H9 (cell line): ENCODE measurements at regions not wholly inside any gene's neighbourhood (a gene's known extent, or its start where the extent isn't known, plus 50 kb on each side); places are given as distances from the start of the nearest gene placed in this dataset.
"Not testable (repeated sequence)": the region's sequence is repeated elsewhere in the genome, so short reads cannot be mapped to it uniquely, and the experiment has no call there.

Experiments
- DNase-seq: peaks from one replicate; pipeline ENCODE4 v3.0.0-alpha.2; 2017
- H2AFZ ChIP-seq: one replicate; pipeline ENCODE4 v1.6.1; 2013; ENCODE audit warnings: mild to moderate bottlenecking, low read length, control low read depth, moderate library complexity
- H2AK5ac ChIP-seq: 2 replicates; pipeline ENCODE4 v1.6.1; 2013; ENCODE audit warnings: low read length, control low read depth, mixed read lengths; ENCODE audit not compliant: insufficient read length
- H2BK120ac ChIP-seq: one replicate; pipeline ENCODE4 v1.6.1; 2013; ENCODE audit warnings: low read depth, mild to moderate bottlenecking, low read length, control low read depth, inconsistent platforms; ENCODE audit not compliant: poor library complexity, severe bottlenecking
- H2BK12ac ChIP-seq: 2 replicates; pipeline ENCODE4 v1.6.1; 2013; ENCODE audit warnings: low read length, control low read depth, mixed read lengths, low read depth; ENCODE audit not compliant: insufficient read length
- H2BK15ac ChIP-seq: 2 replicates; pipeline ENCODE4 v1.6.1; 2013; ENCODE audit warnings: low read depth, low read length, control low read depth
- H2BK20ac ChIP-seq: one replicate; pipeline ENCODE4 v1.6.1; 2013; ENCODE audit warnings: low read depth, mild to moderate bottlenecking, low read length, control low read depth, inconsistent platforms; ENCODE audit not compliant: poor library complexity, severe bottlenecking
- H2BK5ac ChIP-seq: 2 replicates; pipeline ENCODE4 v1.6.1; 2013; ENCODE audit warnings: low read length, control low read depth, mixed read lengths; ENCODE audit not compliant: insufficient read length
- H3K14ac ChIP-seq: 2 replicates; pipeline ENCODE4 v1.6.1; 2013; ENCODE audit warnings: low read length, control low read depth; ENCODE audit not compliant: insufficient read depth
- H3K18ac ChIP-seq: 2 replicates; pipeline ENCODE4 v1.6.1; 2013; ENCODE audit warnings: low read depth, mild to moderate bottlenecking, mixed read lengths, low read length, control low read depth; ENCODE audit not compliant: insufficient read length
- H3K23ac ChIP-seq: 2 replicates; pipeline ENCODE4 v1.6.1; 2013; ENCODE audit warnings: low read length, control low read depth, mixed read lengths, low read depth; ENCODE audit not compliant: insufficient read length
- H3K23me2 ChIP-seq: 2 replicates; pipeline ENCODE4 v1.6.1; 2013; ENCODE audit warnings: low read depth, mild to moderate bottlenecking, mixed read lengths, low read length, control low read depth; ENCODE audit not compliant: insufficient read length, poor library complexity, severe bottlenecking
- H3K27ac ChIP-seq: 2 replicates; pipeline ENCODE4 v1.5.1; 2013; ENCODE audit warnings: low read length, control low read depth, mixed read lengths, low read depth; ENCODE audit not compliant: insufficient read length
- H3K27me3 ChIP-seq: 2 replicates; pipeline ENCODE4 v1.6.1; 2013; ENCODE audit warnings: low read length, control low read depth, inconsistent platforms; ENCODE audit not compliant: insufficient read depth
- H3K4ac ChIP-seq: 2 replicates; pipeline ENCODE4 v1.6.1; 2013; ENCODE audit warnings: low read depth, mild to moderate bottlenecking, control low read depth, inconsistent platforms, low read length, moderate library complexity
- H3K4me1 ChIP-seq: 2 replicates; pipeline ENCODE4 v1.6.1; 2013; ENCODE audit warnings: low read length, control low read depth, inconsistent platforms; ENCODE audit not compliant: insufficient read depth
- H3K4me2 ChIP-seq: 2 replicates; pipeline ENCODE4 v1.6.1; 2013; ENCODE audit warnings: low read length, control low read depth, mixed read lengths; ENCODE audit not compliant: insufficient read length, insufficient read depth
- H3K56ac ChIP-seq: 2 replicates; pipeline ENCODE4 v1.6.1; 2013; ENCODE audit warnings: low read depth, mild to moderate bottlenecking, mixed read lengths, low read length, control low read depth; ENCODE audit not compliant: insufficient read length
- H3K79me1 ChIP-seq: 2 replicates; pipeline ENCODE4 v1.6.1; 2013; ENCODE audit warnings: low read depth, mild to moderate bottlenecking, moderate library complexity, low read length, control low read depth, inconsistent platforms; ENCODE audit not compliant: insufficient read depth, poor library complexity, severe bottlenecking
- H3K79me2 ChIP-seq: 2 replicates; pipeline ENCODE4 v1.6.1; 2013; ENCODE audit warnings: low read length, control low read depth, inconsistent platforms; ENCODE audit not compliant: insufficient read depth
- H3K9ac ChIP-seq: 2 replicates; pipeline ENCODE4 v1.6.1; 2013; ENCODE audit warnings: low read length, control low read depth, mixed read lengths; ENCODE audit not compliant: insufficient read length; ENCODE audit errors: extremely low read depth
- H3K9me3 ChIP-seq: one replicate; pipeline ENCODE4 v1.6.1; 2013; ENCODE audit warnings: low read depth, low read length, inconsistent platforms; ENCODE audit not compliant: control insufficient read depth
- H3T11ph ChIP-seq: one replicate; pipeline ENCODE4 v1.6.1; 2013; ENCODE audit warnings: mild to moderate bottlenecking, low read length, control low read depth, inconsistent platforms
- H4K20me1 ChIP-seq: one replicate; pipeline ENCODE4 v1.6.1; 2013; ENCODE audit not compliant: control insufficient read depth, insufficient read length, insufficient read depth
- H4K5ac ChIP-seq: 2 replicates; pipeline ENCODE4 v1.6.1; 2013; ENCODE audit warnings: low read depth, mild to moderate bottlenecking, mixed read lengths, low read length, control low read depth; ENCODE audit not compliant: insufficient read length
- H4K8ac ChIP-seq: replicated peaks from 2 replicates; pipeline ENCODE4 v1.6.1; 2013; ENCODE audit warnings: low read length, control low read depth, mixed read lengths, low read depth; ENCODE audit not compliant: insufficient read length
- H4K91ac ChIP-seq: 2 replicates; pipeline ENCODE4 v1.6.1; 2013; ENCODE audit warnings: low read depth, mild to moderate bottlenecking, moderate library complexity, mixed read lengths, low read length, control low read depth; ENCODE audit not compliant: insufficient read length
- H3K27ac Mint-ChIP-seq, 3 experiments: 2 replicates in 2 of 3; 3 replicates in 1 of 3; pipeline ENCODE4 v1.8.0; 2020 to 2021; ENCODE audit warnings: mixed read lengths in 3 of 3, mild to moderate bottlenecking in 1 of 3, moderate library complexity in 1 of 3
- H3K27me3 Mint-ChIP-seq: 2 replicates; pipeline ENCODE4 v1.8.0; 2021; ENCODE audit warnings: low read depth, mild to moderate bottlenecking, moderate library complexity, mixed read lengths
- H3K36me3 Mint-ChIP-seq, 3 experiments: 2 replicates in 2 of 3; 3 replicates in 1 of 3; pipeline ENCODE4 v1.8.0; 2020 to 2021; ENCODE audit warnings: low read depth in 3 of 3, mixed read lengths in 3 of 3; ENCODE audit not compliant: insufficient read depth in 1 of 3
- H3K4me1 Mint-ChIP-seq, 2 experiments: 2 replicates each; pipeline ENCODE4 v1.8.0; 2020; ENCODE audit warnings: mixed read lengths in 2 of 2
- H3K4me3 Mint-ChIP-seq, 2 experiments: 2 replicates in 1 of 2; 3 replicates in 1 of 2; pipeline ENCODE4 v1.8.0; 2020 to 2021; ENCODE audit warnings: mild to moderate bottlenecking in 2 of 2, mixed read lengths in 2 of 2, moderate library complexity in 1 of 2
- H3K9me3 Mint-ChIP-seq, 2 experiments: 2 replicates in 1 of 2; 3 replicates in 1 of 2; pipeline ENCODE4 v1.8.0; 2020; ENCODE audit warnings: mild to moderate bottlenecking in 2 of 2, mixed read lengths in 2 of 2, moderate library complexity in 1 of 2
- WGBS: extraction: QIAGEN DNeasy Blood & Tissue Kit; methylation state at CpG from one replicate; pipeline ENCODE4 v1.1.7; 2013; ENCODE audit warnings: missing lambda C conversion rate, low lambda C conversion rate, mixed read lengths; ENCODE audit not compliant: insufficient read length; ENCODE audit errors: extremely low coverage; 5-methylcytosine and 5-hydroxymethylcytosine counted together

GRCh38 chr2:87455854-87456249 lies 292.0 kb upstream of the PLGLB2 start:
- not testable (repeated sequence) for H3T11ph ChIP-seq, H3K4me1 Mint-ChIP-seq, H3K36me3 Mint-ChIP-seq, H3K23ac ChIP-seq, H3K27ac Mint-ChIP-seq, H2BK15ac ChIP-seq, H4K8ac ChIP-seq, H2AFZ ChIP-seq, H2BK20ac ChIP-seq, H4K91ac ChIP-seq, H4K5ac ChIP-seq, H3K4ac ChIP-seq, H3K9me3 ChIP-seq, H3K79me1 ChIP-seq, H3K56ac ChIP-seq, H2BK120ac ChIP-seq, H2BK12ac ChIP-seq, H4K20me1 ChIP-seq, H3K27me3 ChIP-seq, H3K27me3 Mint-ChIP-seq, H2BK5ac ChIP-seq, H3K18ac ChIP-seq, H3K14ac ChIP-seq, H3K4me1 ChIP-seq, H2AK5ac ChIP-seq, H3K9me3 Mint-ChIP-seq, DNase-seq, H3K79me2 ChIP-seq, H3K23me2 ChIP-seq
- peak overlapping the region in 1 of 2 experiments; percentile 36; a peak in 2 of 5 replicates for H3K4me3 Mint-ChIP-seq
- H3K4me2 ChIP-seq = peak overlapping the region; percentile 53
- H3K9ac ChIP-seq = peak overlapping the region; percentile 50
- peak overlapping the region; percentile 39 for H3K27ac ChIP-seq
- no CpG with 5 or more reads among the region's 9 CpGs for WGBS

GRCh38 chr2:87456477-87457128 lies 291.3 kb upstream of the PLGLB2 start:
- not testable (repeated sequence) for H3K27ac ChIP-seq, H3K27ac Mint-ChIP-seq, H3K4ac ChIP-seq, H3K18ac ChIP-seq, H3K27me3 ChIP-seq, H4K5ac ChIP-seq, H2AFZ ChIP-seq, H2AK5ac ChIP-seq, H3K4me1 Mint-ChIP-seq, H3K9me3 ChIP-seq, H3T11ph ChIP-seq, H3K56ac ChIP-seq, H2BK20ac ChIP-seq, DNase-seq, H3K79me2 ChIP-seq, H3K9me3 Mint-ChIP-seq, H4K8ac ChIP-seq, H3K79me1 ChIP-seq, H3K4me1 ChIP-seq, H4K91ac ChIP-seq, H3K14ac ChIP-seq, H2BK120ac ChIP-seq, H2BK12ac ChIP-seq, H4K20me1 ChIP-seq, H3K23me2 ChIP-seq, H2BK15ac ChIP-seq, H3K23ac ChIP-seq, H3K9ac ChIP-seq, H3K36me3 Mint-ChIP-seq, H3K27me3 Mint-ChIP-seq, H2BK5ac ChIP-seq, H3K4me2 ChIP-seq
- peak overlapping the region in 1 of 2 experiments; percentile 39; a peak in 2 of 5 replicates for H3K4me3 Mint-ChIP-seq
- WGBS = no CpG with 5 or more reads among the region's 17 CpGs
